CD4-positive, alpha-beta T cell (primary cell): ENCODE measurements at regions not wholly inside any gene's neighbourhood (a gene's known extent, or its start where the extent isn't known, plus 50 kb on each side); places are given as distances from the start of the nearest gene placed in this dataset.

Experiments used
- ATAC-seq: fragments of 200-7000 bp; cut with Tn5 transposase; one replicate; pipeline ENCODE4 v1.10.0; 2022; ENCODE audit warnings: mild to moderate bottlenecking; ENCODE audit not compliant: poor library complexity
- CTCF ChIA-PET: fragments of 350-600 bp; sonication (Branson Sonifier 250); formaldehyde crosslinking; loops from one replicate; lab custom pipeline; 2021; ENCODE audit warnings: antibody characterized with exemption, inconsistent platforms; lab: Charles Lee
- POLR2A ChIA-PET: fragments of 350-600 bp; sonication (Branson Sonifier 250); formaldehyde crosslinking; loops from one replicate; lab custom pipeline; 2021; ENCODE audit warnings: antibody characterized with exemption, inconsistent platforms; lab: Charles Lee
- DNase-seq, 14 experiments: peaks; one replicate each; pipeline ENCODE4 v3.0.0-alpha.2; 2013 to 2020; ENCODE audit warnings: mixed read lengths in 2 of 14
- H3K27ac ChIP-seq, 2 donors: one replicate each; pipeline versions ENCODE4 v1.5.1 to v1.7.0; 2013; ENCODE audit warnings: low read length in 2 of 2, low read depth in 1 of 2, mild to moderate bottlenecking in 1 of 2
- H3K27me3 ChIP-seq, 2 experiments: 1 replicate in 1 of 2; 2 replicates in 1 of 2; pipeline versions ENCODE4 v1.6.1 to v1.7.0; 2013; ENCODE audit warnings: low read length in 2 of 2, control low read depth in 1 of 2, mild to moderate bottlenecking in 1 of 2, moderate library complexity in 1 of 2; ENCODE audit not compliant: insufficient read depth in 2 of 2, control insufficient read depth in 1 of 2
- H3K36me3 ChIP-seq: one replicate; pipeline ENCODE4 v1.6.1; 2013; ENCODE audit warnings: low read length, control low read depth; ENCODE audit not compliant: insufficient read depth
- H3K4me1 ChIP-seq: one replicate; pipeline ENCODE4 v1.6.1; 2013; ENCODE audit warnings: low read length, control low read depth; ENCODE audit not compliant: insufficient read depth
- H3K4me3 ChIP-seq: one replicate; pipeline ENCODE4 v1.5.1; 2013; ENCODE audit warnings: mild to moderate bottlenecking, low read length, moderate library complexity
- H3K9me3 ChIP-seq, 2 experiments: 1 replicate in 1 of 2; 2 replicates in 1 of 2; pipeline versions ENCODE4 v1.6.1 to v1.7.0; 2013; ENCODE audit warnings: low read length in 2 of 2, mild to moderate bottlenecking in 2 of 2, control low read depth in 1 of 2, moderate library complexity in 1 of 2; ENCODE audit not compliant: control insufficient read depth in 1 of 2, insufficient read depth in 1 of 2
- H3K27ac Mint-ChIP-seq: one replicate; pipeline ENCODE4 v1.8.0; 2020; ENCODE audit warnings: mixed read lengths
- H3K27me3 Mint-ChIP-seq: one replicate; pipeline ENCODE4 v1.8.0; 2021; ENCODE audit warnings: mixed read lengths
- H3K36me3 Mint-ChIP-seq: one replicate; pipeline ENCODE4 v1.8.0; 2021; ENCODE audit warnings: low read depth, mixed read lengths
- H3K4me1 Mint-ChIP-seq: one replicate; pipeline ENCODE4 v1.8.0; 2021; ENCODE audit warnings: low read depth, mixed read lengths
- H3K4me3 Mint-ChIP-seq: one replicate; pipeline ENCODE4 v1.8.0; 2020; ENCODE audit warnings: mild to moderate bottlenecking, mixed read lengths
- H3K9me3 Mint-ChIP-seq: one replicate; pipeline ENCODE4 v1.8.0; 2020; ENCODE audit warnings: mixed read lengths
- CTCF ChIP-seq: fragments of 200-600 bp; IDR thresholded peaks from one replicate; pipeline ENCODE4 v1.8.0; 2022; ENCODE audit warnings: antibody characterized with exemption, mild to moderate bottlenecking
- intact Hi-C, 2 experiments: fragments of 100-400 bp; cut with DNase I in 1 of 2; cut with micrococcal nuclease in 1 of 2; formaldehyde crosslinking; loops; one replicate each; pipeline versions ENCODE4 v1.15.1 to v1.9.0; 2023 to 2025; cut with DNase I, micrococcal nuclease

DNA sequence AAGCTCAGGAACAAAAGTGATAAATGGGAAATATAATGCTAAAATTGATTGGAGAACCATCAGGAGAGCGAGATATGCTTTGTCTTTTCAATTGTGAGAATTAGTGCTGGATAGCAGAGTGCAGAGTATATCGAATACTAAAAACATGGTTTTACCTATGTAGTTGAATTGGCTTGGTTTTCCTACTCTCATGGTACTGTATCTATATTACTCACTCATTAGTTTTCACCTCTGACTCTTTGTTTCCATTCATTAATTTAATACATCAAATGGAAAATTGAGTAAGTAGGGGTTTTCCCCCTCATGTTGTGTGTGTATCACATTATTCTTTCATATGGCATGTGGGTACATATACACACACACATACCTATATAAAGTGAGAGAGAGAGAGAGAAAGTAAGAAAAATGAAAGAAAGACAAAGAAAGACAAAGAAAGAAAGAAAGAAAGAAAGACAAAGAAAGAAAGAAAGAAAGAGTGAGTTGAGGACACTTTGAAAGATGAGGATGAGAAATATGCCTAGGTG lies 1574.5 kb downstream of the MRPL39 start:
- H3K4me3 ChIP-seq: no peak overlapping the region
- H3K4me1 ChIP-seq: no peaks in the 10 kb centered on the region
- ATAC-seq (no peak), DNase-seq (no peak)
- ChIA-PET CTCF (no interaction called here), POLR2A (no interaction called here)
- no peak overlapping the region for H3K27ac ChIP-seq
- Mint-ChIP-seq H3K27ac (no peak overlapping the region), H3K36me3 (no peaks in the 10 kb centered on the region), H3K27me3 (no peaks in the 10 kb centered on the region), H3K9me3 (peaks cover 13% of the 10 kb centered on the region), H3K4me3 (no peak overlapping the region), H3K4me1 (no peaks in the 10 kb centered on the region)
- no peaks in the 10 kb centered on the region for H3K36me3 ChIP-seq
- no peaks in the 10 kb centered on the region for H3K9me3 ChIP-seq
- TF ChIP-seq CTCF: no peak
- intact Hi-C loops: no loop called here
- no peaks in the 10 kb centered on the region for H3K27me3 ChIP-seq

- ATAC-seq (no peak), DNase-seq (no peak)
- Histone ChIP-seq H3K4me1 (no peaks in the 10 kb centered on the region), H3K27me3 (no peaks in the 10 kb centered on the region), H3K36me3 (no peaks in the 10 kb centered on the region), H3K9me3 (no peaks in the 10 kb centered on the region), H3K27ac (no peak overlapping the region), H3K4me3 (no peak overlapping the region)
- Mint-ChIP-seq H3K4me1 (no peaks in the 10 kb centered on the region), H3K4me3 (no peak overlapping the region), H3K27me3 (no peaks in the 10 kb centered on the region), H3K9me3 (no peaks in the 10 kb centered on the region), H3K27ac (no peak overlapping the region), H3K36me3 (no peaks in the 10 kb centered on the region)
- ChIA-PET POLR2A (no interaction called here), CTCF (no interaction called here)
- TF ChIP-seq CTCF: no peak
- intact Hi-C loops: no loop called here
Observed at GRCh38 chr21:24027396-24027795, 1579.9 kb downstream of the MRPL39 start.

GRCh38 chr21:24025101-24025500 lies 1582.2 kb downstream of the MRPL39 start:
- H3K27me3 ChIP-seq: no peaks in the 10 kb centered on the region
- ATAC-seq (no peak), DNase-seq (no peak)
- intact Hi-C loops: no loop called here
- TF ChIP-seq CTCF: no peak
- H3K4me1 ChIP-seq: no peaks in the 10 kb centered on the region
- ChIA-PET POLR2A (no interaction called here), CTCF (no interaction called here)
- H3K36me3 ChIP-seq: no peaks in the 10 kb centered on the region
- H3K4me3 Mint-ChIP-seq: no peak overlapping the region
- H3K4me3 ChIP-seq: no peak overlapping the region
- peaks cover 2% of the 10 kb centered on the region for H3K9me3 Mint-ChIP-seq
- H3K9me3 ChIP-seq: peaks cover 4% of the 10 kb centered on the region in 2 experiments
- H3K27me3 Mint-ChIP-seq: no peaks in the 10 kb centered on the region
- no peaks in the 10 kb centered on the region for H3K36me3 Mint-ChIP-seq
- H3K4me1 Mint-ChIP-seq: no peaks in the 10 kb centered on the region
- H3K27ac Mint-ChIP-seq: no peak overlapping the region
- no peak overlapping the region for H3K27ac ChIP-seq
